Uterus (tissue), 2 donors: ENCODE measurements at regions not wholly inside any gene's neighbourhood (a gene's known extent, or its start where the extent isn't known, plus 50 kb on each side); places are given as distances from the start of the nearest gene placed in this dataset.

Source experiments
- POLR2A ChIP-seq, 2 donors: fragments of 450-650 bp; IDR thresholded peaks; one replicate each; pipeline ENCODE4 v1.6.1; 2016; ENCODE audit warnings: antibody characterized with exemption in 2 of 2, mild to moderate bottlenecking in 1 of 2, moderate library complexity in 1 of 2
- TF ChIP-seq, protein P1 (sequence below), 4 experiments: fragments of 200-600 bp in 2 of 4; fragments of 450-650 bp in 2 of 4; sonication (generic) in 2 of 4; IDR thresholded peaks; one replicate each; pipeline ENCODE4 v1.5.1; 2016 to 2019; ENCODE audit warnings: antibody characterized with exemption in 4 of 4, mild to moderate bottlenecking in 2 of 4, moderate library complexity in 1 of 4

DNA sequence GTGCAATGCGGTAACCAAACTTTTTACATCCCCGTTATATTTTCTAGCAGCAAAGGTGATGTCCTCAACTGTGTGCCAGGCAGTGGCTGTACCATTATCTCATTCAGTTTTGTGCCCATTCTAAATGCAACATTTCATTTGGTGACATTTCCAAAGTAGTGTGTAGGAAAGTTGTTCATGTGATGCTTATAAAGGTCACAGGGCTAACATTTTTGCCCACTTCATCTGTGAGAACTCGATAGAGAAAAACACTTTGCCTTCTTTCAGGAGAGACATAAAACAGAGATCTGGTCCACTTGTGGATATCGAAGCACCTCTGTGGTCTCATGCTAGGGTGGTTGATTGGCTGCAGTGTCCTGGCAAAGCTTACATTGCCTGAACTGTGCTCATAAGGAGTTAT is 414.2 kb upstream of the PDE3A start:
- TF ChIP-seq, protein P1, sequence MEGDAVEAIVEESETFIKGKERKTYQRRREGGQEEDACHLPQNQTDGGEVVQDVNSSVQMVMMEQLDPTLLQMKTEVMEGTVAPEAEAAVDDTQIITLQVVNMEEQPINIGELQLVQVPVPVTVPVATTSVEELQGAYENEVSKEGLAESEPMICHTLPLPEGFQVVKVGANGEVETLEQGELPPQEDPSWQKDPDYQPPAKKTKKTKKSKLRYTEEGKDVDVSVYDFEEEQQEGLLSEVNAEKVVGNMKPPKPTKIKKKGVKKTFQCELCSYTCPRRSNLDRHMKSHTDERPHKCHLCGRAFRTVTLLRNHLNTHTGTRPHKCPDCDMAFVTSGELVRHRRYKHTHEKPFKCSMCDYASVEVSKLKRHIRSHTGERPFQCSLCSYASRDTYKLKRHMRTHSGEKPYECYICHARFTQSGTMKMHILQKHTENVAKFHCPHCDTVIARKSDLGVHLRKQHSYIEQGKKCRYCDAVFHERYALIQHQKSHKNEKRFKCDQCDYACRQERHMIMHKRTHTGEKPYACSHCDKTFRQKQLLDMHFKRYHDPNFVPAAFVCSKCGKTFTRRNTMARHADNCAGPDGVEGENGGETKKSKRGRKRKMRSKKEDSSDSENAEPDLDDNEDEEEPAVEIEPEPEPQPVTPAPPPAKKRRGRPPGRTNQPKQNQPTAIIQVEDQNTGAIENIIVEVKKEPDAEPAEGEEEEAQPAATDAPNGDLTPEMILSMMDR (IDR thresholded peaks at IDR 0.05), result no peak
- no peak for TF ChIP-seq POLR2A (IDR thresholded peaks at IDR 0.05)
